Mesenchymal stem cell (in vitro differentiated cells and primary cell): ENCODE measurements at regions not wholly inside any gene's neighbourhood (a gene's known extent, or its start where the extent isn't known, plus 50 kb on each side); places are given as distances from the start of the nearest gene placed in this dataset.

Source experiments
- DNase-seq: peaks from one replicate; pipeline ENCODE4 v3.0.0-alpha.2; 2013
- H2AFZ ChIP-seq: one replicate; pipeline ENCODE4 v1.6.1; 2013; ENCODE audit warnings: low read depth, mild to moderate bottlenecking, control low read depth, inconsistent platforms, low read length, moderate library complexity
- H2AK5ac ChIP-seq: 2 replicates; pipeline ENCODE4 v1.6.1; 2013; ENCODE audit warnings: low read length, moderate library complexity, mild to moderate bottlenecking, inconsistent platforms; ENCODE audit not compliant: severe bottlenecking
- H2BK120ac ChIP-seq: one replicate; pipeline ENCODE4 v1.6.1; 2013; ENCODE audit warnings: low read depth, mild to moderate bottlenecking, inconsistent platforms, low read length, moderate library complexity
- H2BK12ac ChIP-seq, 2 experiments: one replicate each; pipeline ENCODE4 v1.6.1; 2013; ENCODE audit warnings: inconsistent platforms in 2 of 2, low read length in 2 of 2, mild to moderate bottlenecking in 2 of 2, moderate library complexity in 2 of 2, control low read depth in 1 of 2
- H2BK15ac ChIP-seq: one replicate; pipeline ENCODE4 v1.6.1; 2013; ENCODE audit warnings: mild to moderate bottlenecking, low read depth, inconsistent platforms; ENCODE audit not compliant: poor library complexity, severe bottlenecking
- H2BK5ac ChIP-seq: 2 replicates; pipeline ENCODE4 v1.6.1; 2013; ENCODE audit warnings: low read depth, mild to moderate bottlenecking, low read length, control low read depth, inconsistent platforms; ENCODE audit not compliant: poor library complexity, severe bottlenecking
- H3K14ac ChIP-seq, 2 experiments: one replicate each; pipeline ENCODE4 v1.6.1; 2013; ENCODE audit warnings: inconsistent platforms in 2 of 2, low read length in 2 of 2, control low read depth in 1 of 2, mild to moderate bottlenecking in 1 of 2, moderate library complexity in 1 of 2
- H3K18ac ChIP-seq, 2 experiments: one replicate each; pipeline ENCODE4 v1.6.1; 2013; ENCODE audit warnings: inconsistent platforms in 2 of 2, low read length in 2 of 2, control low read depth in 1 of 2, low read depth in 1 of 2, mild to moderate bottlenecking in 1 of 2
- H3K23ac ChIP-seq, 2 experiments: one replicate each; pipeline ENCODE4 v1.6.1; 2013; ENCODE audit warnings: inconsistent platforms in 2 of 2, low read length in 2 of 2, mild to moderate bottlenecking in 2 of 2, moderate library complexity in 2 of 2, control low read depth in 1 of 2
- H3K27ac ChIP-seq: 2 replicates; pipeline ENCODE4 v1.5.1; 2013; ENCODE audit warnings: mild to moderate bottlenecking, moderate library complexity, low read length, control low read depth, inconsistent platforms; ENCODE audit not compliant: poor library complexity, severe bottlenecking
- H3K27me3 ChIP-seq, 2 experiments: 2 replicates each; pipeline versions ENCODE4 v1.6.1 to v1.7.0; 2013; ENCODE audit warnings: low read length in 2 of 2, mild to moderate bottlenecking in 2 of 2, moderate library complexity in 2 of 2, control low read depth in 1 of 2, inconsistent platforms in 1 of 2; ENCODE audit not compliant: control insufficient read depth in 1 of 2, insufficient read depth in 1 of 2
- H3K36me3 ChIP-seq, 2 experiments: 2 replicates each; pipeline versions ENCODE4 v1.6.1 to v1.7.0; 2013; ENCODE audit warnings: low read length in 2 of 2, control low read depth in 1 of 2, inconsistent platforms in 1 of 2, low read depth in 1 of 2, mild to moderate bottlenecking in 1 of 2; ENCODE audit not compliant: insufficient read depth in 2 of 2, control insufficient read depth in 1 of 2
- H3K4ac ChIP-seq, 2 experiments: one replicate each; pipeline ENCODE4 v1.6.1; 2013; ENCODE audit warnings: inconsistent platforms in 2 of 2, low read length in 2 of 2, mild to moderate bottlenecking in 2 of 2, moderate library complexity in 2 of 2, control low read depth in 1 of 2, low read depth in 1 of 2
- H3K4me1 ChIP-seq: 2 replicates; pipeline ENCODE4 v1.6.1; 2013; ENCODE audit warnings: low read depth, low read length, control low read depth; ENCODE audit not compliant: control insufficient read depth, insufficient read depth
- H3K4me2 ChIP-seq: 2 replicates; pipeline ENCODE4 v1.6.1; 2013; ENCODE audit warnings: low read length, mild to moderate bottlenecking, inconsistent platforms; ENCODE audit not compliant: poor library complexity, severe bottlenecking
- H3K4me3 ChIP-seq, 2 experiments: 2 replicates each; pipeline versions ENCODE4 v1.5.1 to v1.7.0; 2013; ENCODE audit warnings: low read length in 2 of 2, mild to moderate bottlenecking in 2 of 2, control low read depth in 1 of 2, low read depth in 1 of 2; ENCODE audit not compliant: insufficient read depth in 1 of 2
- H3K79me1 ChIP-seq: replicated peaks from 2 replicates; pipeline ENCODE4 v1.6.1; 2013; ENCODE audit warnings: mild to moderate bottlenecking, control low read depth, low read length, inconsistent platforms; ENCODE audit not compliant: poor library complexity, severe bottlenecking
- H3K9ac ChIP-seq: 2 replicates; pipeline ENCODE4 v1.7.0; 2013; ENCODE audit warnings: mild to moderate bottlenecking, low read length, moderate library complexity
- H3K9me3 ChIP-seq: 2 replicates; pipeline ENCODE4 v1.7.0; 2013; ENCODE audit warnings: mild to moderate bottlenecking, low read length; ENCODE audit not compliant: control insufficient read depth
- H4K8ac ChIP-seq: one replicate; pipeline ENCODE4 v1.6.1; 2013; ENCODE audit warnings: inconsistent platforms, mild to moderate bottlenecking, low read length, moderate library complexity
- H4K91ac ChIP-seq: one replicate; pipeline ENCODE4 v1.6.1; 2013; ENCODE audit warnings: mild to moderate bottlenecking, low read length, inconsistent platforms
- WGBS: methylation state at CpG from one replicate; pipeline ENCODE4 v1.1.7; 2013; ENCODE audit warnings: mixed read lengths; 5-methylcytosine and 5-hydroxymethylcytosine counted together

GRCh38 chr22:47944941-47945340 lies 1182.5 kb downstream of the TBC1D22A start:
- DNase-seq, result no peak
- Histone ChIP-seq H3K9ac (no peak overlapping the region), H4K8ac (no peak overlapping the region), H2BK120ac (no peak overlapping the region), H3K79me1 (no peaks in the 10 kb centered on the region), H2AFZ (no peak overlapping the region), H2BK5ac (no peak overlapping the region), H3K23ac (no peak overlapping the region), H3K27me3 (no peaks in the 10 kb centered on the region), H3K4me1 (no peaks in the 10 kb centered on the region), H4K91ac (no peak overlapping the region), H3K4ac (no peak overlapping the region), H3K36me3 (no peaks in the 10 kb centered on the region), H3K14ac (no peak overlapping the region), H2BK15ac (no peak overlapping the region), H3K4me2 (no peak overlapping the region), H3K27ac (no peak overlapping the region), H2AK5ac (no peak overlapping the region), H3K18ac (no peak overlapping the region), H3K4me3 (no peak overlapping the region), H3K9me3 (peaks cover 11% of the 10 kb centered on the region), H2BK12ac (no peak overlapping the region)
- WGBS, result 56% methylated on average over 6 of the region's 6 CpGs

GRCh38 chr22:47943729-47944700 lies 1181.6 kb downstream of the TBC1D22A start:
- 64% methylated on average over 10 of the region's 13 CpGs for WGBS
- Histone ChIP-seq H3K4me2 (no peak overlapping the region), H3K4me3 (no peak overlapping the region), H3K27ac (no peak overlapping the region), H2BK120ac (no peak overlapping the region), H3K79me1 (no peaks in the 10 kb centered on the region), H3K18ac (no peak overlapping the region), H3K23ac (no peak overlapping the region), H2BK12ac (no peak overlapping the region), H3K36me3 (no peaks in the 10 kb centered on the region), H4K91ac (no peak overlapping the region), H3K4ac (no peak overlapping the region), H4K8ac (no peak overlapping the region), H3K9ac (no peak overlapping the region), H2BK5ac (no peak overlapping the region), H3K9me3 (peaks cover 3% of the 10 kb centered on the region), H3K27me3 (no peaks in the 10 kb centered on the region), H2AK5ac (no peak overlapping the region), H3K14ac (no peak overlapping the region), H2AFZ (no peak overlapping the region), H2BK15ac (no peak overlapping the region), H3K4me1 (no peaks in the 10 kb centered on the region)
- no peak for DNase-seq

GRCh38 chr22:47940211-47940610 lies 1177.8 kb downstream of the TBC1D22A start:
- Histone ChIP-seq H2BK15ac (no peak overlapping the region), H3K4me3 (no peak overlapping the region), H2BK120ac (no peak overlapping the region), H3K27me3 (no peaks in the 10 kb centered on the region), H3K23ac (no peak overlapping the region), H4K91ac (no peak overlapping the region), H4K8ac (no peak overlapping the region), H3K36me3 (no peaks in the 10 kb centered on the region), H2AK5ac (no peak overlapping the region), H2BK5ac (no peak overlapping the region), H3K18ac (no peak overlapping the region), H3K4me2 (no peak overlapping the region), H3K14ac (no peak overlapping the region), H2AFZ (no peak overlapping the region), H3K9me3 (peaks cover 8% of the 10 kb centered on the region), H2BK12ac (no peak overlapping the region), H3K79me1 (no peaks in the 10 kb centered on the region), H3K4me1 (no peaks in the 10 kb centered on the region), H3K9ac (no peak overlapping the region), H3K4ac (no peak overlapping the region), H3K27ac (no peak overlapping the region)
- DNase-seq, result no peak
- 85% methylated on average over 6 of the region's 6 CpGs for WGBS

- H2AFZ ChIP-seq, result no peak overlapping the region
- H2AK5ac ChIP-seq, result no peak overlapping the region
- no peak overlapping the region for H3K4ac ChIP-seq
- no peak overlapping the region for H4K8ac ChIP-seq
- H3K14ac ChIP-seq, result no peak overlapping the region
- no peak overlapping the region for H3K4me2 ChIP-seq
- 51% methylated on average over 3 of the region's 3 CpGs for WGBS
- no peak overlapping the region for H4K91ac ChIP-seq
- H3K4me1 ChIP-seq, result no peaks in the 10 kb centered on the region
- no peak overlapping the region for H3K4me3 ChIP-seq
- H3K9me3 ChIP-seq, result peaks cover 20% of the 10 kb centered on the region
- H2BK5ac ChIP-seq, result no peak overlapping the region
- no peak overlapping the region for H3K18ac ChIP-seq
- H2BK15ac ChIP-seq, result no peak overlapping the region
- no peak overlapping the region for H2BK120ac ChIP-seq
- H3K23ac ChIP-seq, result no peak overlapping the region
- no peak for DNase-seq
- H3K79me1 ChIP-seq, result no peaks in the 10 kb centered on the region
- H3K9ac ChIP-seq, result no peak overlapping the region
- no peak overlapping the region for H3K27ac ChIP-seq
- no peaks in the 10 kb centered on the region for H3K27me3 ChIP-seq
- H3K36me3 ChIP-seq, result no peaks in the 10 kb centered on the region
- H2BK12ac ChIP-seq, result no peak overlapping the region
Observed at GRCh38 chr22:47933891-47934290, 1171.4 kb downstream of the TBC1D22A start.
